Vagina (tissue), 2 donors: ENCODE measurements at regions not wholly inside any gene's neighbourhood (a gene's known extent, or its start where the extent isn't known, plus 50 kb on each side); places are given as distances from the start of the nearest gene placed in this dataset.

ENCODE experiments used
- DNase-seq, 2 donors: peaks; one replicate each; pipeline ENCODE4 v3.0.0-alpha.2; 2017; ENCODE audit errors: extremely low spot score in 2 of 2
- H3K27ac ChIP-seq: fragments of 200-600 bp; sonication (generic); one replicate; pipeline ENCODE4 v1.5.1; 2019
- H3K27me3 ChIP-seq: fragments of 200-600 bp; sonication (generic); one replicate; pipeline ENCODE4 v1.5.1; 2019
- H3K36me3 ChIP-seq, 2 donors: fragments of 200-600 bp; sonication (generic); one replicate each; pipeline ENCODE4 v1.5.1; 2017 to 2019
- H3K4me1 ChIP-seq: fragments of 200-600 bp; sonication (generic); one replicate; pipeline ENCODE4 v1.5.1; 2019
- H3K4me3 ChIP-seq, 2 donors: fragments of 200-600 bp; sonication (generic); 1 replicate in 1 of 2; 2 replicates in 1 of 2; pipeline ENCODE4 v1.5.1; 2016 to 2019
- H3K9me3 ChIP-seq: fragments of 200-600 bp; sonication (generic); one replicate; pipeline ENCODE4 v1.5.1; 2019
- CTCF ChIP-seq, 3 experiments: fragments of 450-650 bp in 2 of 3; fragments of 200-600 bp in 1 of 3; sonication (generic) in 1 of 3; IDR thresholded peaks; one replicate each; pipeline ENCODE4 v1.5.1; 2017 to 2019; ENCODE audit warnings: antibody characterized with exemption in 3 of 3, mild to moderate bottlenecking in 2 of 3, moderate library complexity in 2 of 3
- POLR2A ChIP-seq, 2 donors: fragments of 450-650 bp; IDR thresholded peaks; one replicate each; pipeline ENCODE4 v1.6.1; 2017; ENCODE audit warnings: antibody characterized with exemption in 2 of 2, mild to moderate bottlenecking in 2 of 2, moderate library complexity in 2 of 2
- POLR2AphosphoS5 ChIP-seq, 2 donors: sonication (generic); formaldehyde crosslinking; IDR thresholded peaks; one replicate each; pipeline ENCODE4 v1.9.0; 2017; ENCODE audit warnings: antibody characterized with exemption in 2 of 2, mild to moderate bottlenecking in 2 of 2, low read depth in 1 of 2; ENCODE audit not compliant: insufficient read depth in 1 of 2
- intact Hi-C: fragments of 100-400 bp; cut with DNase I; formaldehyde crosslinking; loops from one replicate; pipeline ENCODE4 v1.15.1; 2023

GRCh38 chr13:33683376-33683775, 134.6 kb upstream of the RFC3 start:
- Histone ChIP-seq H3K27ac (no peak overlapping the region), H3K27me3 (no peaks in the 10 kb centered on the region), H3K36me3 (no peaks in the 10 kb centered on the region), H3K4me1 (no peaks in the 10 kb centered on the region), H3K4me3 (no peak overlapping the region), H3K9me3 (no peaks in the 10 kb centered on the region)
- intact Hi-C loops, result no loop called here
- TF ChIP-seq CTCF (IDR thresholded peaks at IDR 0.05), result no peak
- no peak for TF ChIP-seq POLR2A (IDR thresholded peaks at IDR 0.05)
- TF ChIP-seq POLR2AphosphoS5 (IDR thresholded peaks at IDR 0.05; ENCODE audit: insufficient read depth in 1 of 2, low read depth in 1 of 2), result no peak
- no peak for DNase-seq

- Histone ChIP-seq H3K9me3 (no peaks in the 10 kb centered on the region), H3K36me3 (no peaks in the 10 kb centered on the region), H3K4me3 (no peak overlapping the region), H3K4me1 (peaks cover 5% of the 10 kb centered on the region), H3K27me3 (no peaks in the 10 kb centered on the region), H3K27ac (no peak overlapping the region)
- intact Hi-C loops, result no loop called here
- no peak for DNase-seq
- TF ChIP-seq POLR2A (IDR thresholded peaks at IDR 0.05) (no peak), POLR2AphosphoS5 (IDR thresholded peaks at IDR 0.05; ENCODE audit: insufficient read depth in 1 of 2, low read depth in 1 of 2) (no peak), CTCF (IDR thresholded peaks at IDR 0.05) (no peak)
Observed at GRCh38 chr13:33684874-33685273, 133.1 kb upstream of the RFC3 start.

- Histone ChIP-seq H3K9me3 (no peaks in the 10 kb centered on the region), H3K27me3 (no peaks in the 10 kb centered on the region), H3K4me3 (no peak overlapping the region), H3K27ac (no peak overlapping the region), H3K4me1 (peaks cover 5% of the 10 kb centered on the region), H3K36me3 (no peaks in the 10 kb centered on the region)
- no peak for TF ChIP-seq CTCF (IDR thresholded peaks at IDR 0.05)
- no peak for TF ChIP-seq POLR2A (IDR thresholded peaks at IDR 0.05)
- intact Hi-C loops, result no loop called here
- no peak for DNase-seq
Observed at GRCh38 chr13:33686772-33687480, 131.0 kb upstream of the RFC3 start.

GRCh38 chr13:33690354-33690753, 127.6 kb upstream of the RFC3 start:
- no peaks in the 10 kb centered on the region for H3K27me3 ChIP-seq
- no peak for DNase-seq
- H3K4me1 ChIP-seq, result peaks cover 5% of the 10 kb centered on the region
- H3K27ac ChIP-seq, result no peak overlapping the region
- H3K4me3 ChIP-seq, result no peak overlapping the region
- H3K9me3 ChIP-seq, result no peaks in the 10 kb centered on the region
- H3K36me3 ChIP-seq, result no peaks in the 10 kb centered on the region
- intact Hi-C loops, result no loop called here
- TF ChIP-seq POLR2AphosphoS5 (IDR thresholded peaks at IDR 0.05; ENCODE audit: insufficient read depth in 1 of 2, low read depth in 1 of 2) (no peak), POLR2A (IDR thresholded peaks at IDR 0.05) (no peak), CTCF (IDR thresholded peaks at IDR 0.05) (no peak)

- H3K27me3 ChIP-seq, result no peaks in the 10 kb centered on the region
- TF ChIP-seq POLR2AphosphoS5 (IDR thresholded peaks at IDR 0.05; ENCODE audit: insufficient read depth in 1 of 2, low read depth in 1 of 2) (no peak), POLR2A (IDR thresholded peaks at IDR 0.05) (no peak), CTCF (IDR thresholded peaks at IDR 0.05) (no peak)
- H3K4me1 ChIP-seq, result peaks cover 5% of the 10 kb centered on the region
- no peak overlapping the region for H3K4me3 ChIP-seq
- no peaks in the 10 kb centered on the region for H3K36me3 ChIP-seq
- intact Hi-C loops, result no loop called here
- H3K27ac ChIP-seq, result no peak overlapping the region
- DNase-seq, result no peak
- no peaks in the 10 kb centered on the region for H3K9me3 ChIP-seq
Observed at GRCh38 chr13:33691980-33692379, 126.0 kb upstream of the RFC3 start.
